Caco-2 (cell line): ENCODE measurements at regions not wholly inside any gene's neighbourhood (a gene's known extent, or its start where the extent isn't known, plus 50 kb on each side); places are given as distances from the start of the nearest gene placed in this dataset.

ENCODE experiments used
- BruUV-seq: library from RNA; stranded (reverse); fragments of 400-500 nt; replicated peaks from 2 replicates; lab custom pipeline; 2021; lab: Mats Ljungman, UMichigan
- CTCF ChIA-PET: fragments of 300-600 bp; sonication (Branson Sonifier 250); formaldehyde crosslinking; loops from one replicate; lab custom pipeline; 2022; ENCODE audit warnings: antibody characterized with exemption; lab: Charles Lee
- POLR2A ChIA-PET: fragments of 300-600 bp; sonication (Branson Sonifier 250); formaldehyde crosslinking; loops from one replicate; lab custom pipeline; 2022; ENCODE audit warnings: antibody characterized with exemption; lab: Charles Lee
- DNase-seq, 2 experiments: peaks; one replicate each; pipeline versions ENCODE4 v3.0.0 to v3.0.0-alpha.2; 2020 to 2022
- H3K27me3 ChIP-seq: replicated peaks from 2 replicates; pipeline ENCODE4 v1.6.0; 2011; ENCODE audit warnings: low read length; ENCODE audit not compliant: control insufficient read depth, insufficient read depth
- H3K36me3 ChIP-seq: 2 replicates; pipeline ENCODE4 v1.5.1; 2011; ENCODE audit warnings: low read length; ENCODE audit not compliant: control insufficient read depth, insufficient read depth
- H3K4me1 ChIP-seq: fragments of 250-450 bp; sonication (Bioruptor Pico); 2 replicates; pipeline ENCODE4 v1.5.1; 2020; ENCODE audit warnings: mild to moderate bottlenecking
- H3K4me3 ChIP-seq: 2 replicates; pipeline ENCODE4 v1.5.1; 2011; ENCODE audit warnings: low read depth, mild to moderate bottlenecking, control low read depth, low read length
- H3K9me3 ChIP-seq: fragments of 250-450 bp; sonication (Bioruptor Pico); 2 replicates; pipeline ENCODE4 v1.5.1; 2020; ENCODE audit warnings: mild to moderate bottlenecking, moderate library complexity
- H3K27ac Mint-ChIP-seq: one replicate; pipeline ENCODE4 v1.8.0; 2022; ENCODE audit warnings: mixed read lengths; ENCODE audit not compliant: unreplicated experiment
- H3K27me3 Mint-ChIP-seq: one replicate; pipeline ENCODE4 v1.8.0; 2022; ENCODE audit warnings: mixed read lengths; ENCODE audit not compliant: insufficient read depth, unreplicated experiment
- H3K36me3 Mint-ChIP-seq: one replicate; pipeline ENCODE4 v1.8.0; 2022; ENCODE audit warnings: mild to moderate bottlenecking, mixed read lengths; ENCODE audit not compliant: insufficient read depth, unreplicated experiment
- H3K4me1 Mint-ChIP-seq: one replicate; pipeline ENCODE4 v1.8.0; 2022; ENCODE audit warnings: low read depth, mixed read lengths; ENCODE audit not compliant: unreplicated experiment
- H3K4me3 Mint-ChIP-seq: one replicate; pipeline ENCODE4 v1.8.0; 2022; ENCODE audit warnings: mild to moderate bottlenecking, moderate library complexity, mixed read lengths; ENCODE audit not compliant: unreplicated experiment
- H3K9me3 Mint-ChIP-seq: one replicate; pipeline ENCODE4 v1.8.0; 2022; ENCODE audit warnings: mixed read lengths; ENCODE audit not compliant: unreplicated experiment
- CTCF ChIP-seq, 2 experiments: fragments of 200-600 bp in 1 of 2; IDR thresholded peaks; 1 replicate in 1 of 2; 2 replicates in 1 of 2; pipeline versions ENCODE4 v1.5.1 to v1.8.0; 2011 to 2022; ENCODE audit warnings: antibody characterized with exemption in 1 of 2, control low read depth in 1 of 2, inconsistent platforms in 1 of 2, low read depth in 1 of 2, low read length in 1 of 2, mild to moderate bottlenecking in 1 of 2, moderate library complexity in 1 of 2; ENCODE audit not compliant: insufficient read depth in 1 of 2, severe bottlenecking in 1 of 2, unreplicated experiment in 1 of 2
- intact Hi-C: fragments of 100-400 bp; cut with micrococcal nuclease; formaldehyde crosslinking; loops from one replicate; pipeline ENCODE4 v1.10.0; 2022; ENCODE audit not compliant: unreplicated experiment

GRCh38 chr13:109344552-109345157 is 441.7 kb downstream of the IRS2 start:
- Histone ChIP-seq H3K27me3 (no peaks in the 10 kb centered on the region), H3K9me3 (no peaks in the 10 kb centered on the region), H3K4me3 (no peak overlapping the region), H3K4me1 (no peaks in the 10 kb centered on the region), H3K36me3 (no peaks in the 10 kb centered on the region)
- Mint-ChIP-seq H3K9me3 (no peaks in the 10 kb centered on the region), H3K4me3 (no peak overlapping the region), H3K27ac (no peak overlapping the region), H3K36me3 (no peaks in the 10 kb centered on the region), H3K4me1 (peaks cover 16% of the 10 kb centered on the region), H3K27me3 (no peaks in the 10 kb centered on the region)
- BruUV-seq, result no TSS peak
- intact Hi-C loops, result no loop called here
- POLR2A ChIA-PET, result no interaction called here
- CTCF ChIA-PET, result no interaction called here
- no peak for DNase-seq
- no peak for TF ChIP-seq CTCF (IDR thresholded peaks at IDR 0.05; ENCODE audit: insufficient read depth in 1 of 2, low read depth in 1 of 2, low read length in 1 of 2, severe bottlenecking in 1 of 2, unreplicated experiment in 1 of 2)

GRCh38 chr13:109336730-109337129 is 449.7 kb downstream of the IRS2 start:
- BruUV-seq, result no TSS peak
- CTCF ChIA-PET, result no interaction called here
- no peaks in the 10 kb centered on the region for H3K27me3 ChIP-seq
- DNase-seq, result no peak
- no peak overlapping the region for H3K27ac Mint-ChIP-seq
- H3K36me3 ChIP-seq, result no peaks in the 10 kb centered on the region
- intact Hi-C loops, result no loop called here
- no peak for TF ChIP-seq CTCF (IDR thresholded peaks at IDR 0.05; ENCODE audit: insufficient read depth in 1 of 2, low read depth in 1 of 2, low read length in 1 of 2, severe bottlenecking in 1 of 2, unreplicated experiment in 1 of 2)
- H3K27me3 Mint-ChIP-seq, result no peaks in the 10 kb centered on the region
- H3K9me3 ChIP-seq, result no peaks in the 10 kb centered on the region
- peaks cover 8% of the 10 kb centered on the region for H3K4me1 Mint-ChIP-seq
- H3K4me3 Mint-ChIP-seq, result no peak overlapping the region
- POLR2A ChIA-PET, result interaction anchor here (0.6 kb wide), 1 partner anchor 328 kb away, joined by 7 read pairs; no protein-coding TSS in a partner anchor
- no peaks in the 10 kb centered on the region for H3K36me3 Mint-ChIP-seq
- H3K9me3 Mint-ChIP-seq, result no peaks in the 10 kb centered on the region
- no peak overlapping the region for H3K4me3 ChIP-seq
- peaks cover 6% of the 10 kb centered on the region; the same call in 1 of the 2 replicates for H3K4me1 ChIP-seq

GRCh38 chr13:109333893-109334651 is 452.3 kb downstream of the IRS2 start:
- Histone ChIP-seq H3K9me3 (no peaks in the 10 kb centered on the region), H3K4me1 (peaks cover 8% of the 10 kb centered on the region; the same call in 1 of the 2 replicates), H3K27me3 (no peaks in the 10 kb centered on the region), H3K4me3 (no peak overlapping the region), H3K36me3 (no peaks in the 10 kb centered on the region)
- no peak overlapping the region for H3K27ac Mint-ChIP-seq
- peaks cover 7% of the 10 kb centered on the region for H3K4me1 Mint-ChIP-seq
- no peaks in the 10 kb centered on the region for H3K9me3 Mint-ChIP-seq
- intact Hi-C loops, result no loop called here
- H3K4me3 Mint-ChIP-seq, result no peak overlapping the region
- H3K27me3 Mint-ChIP-seq, result no peaks in the 10 kb centered on the region
- DNase-seq, result no peak
- ChIA-PET POLR2A (no interaction called here), CTCF (no interaction called here)
- BruUV-seq, result no TSS peak
- TF ChIP-seq CTCF (IDR thresholded peaks at IDR 0.05; ENCODE audit: insufficient read depth in 1 of 2, low read depth in 1 of 2, low read length in 1 of 2, severe bottlenecking in 1 of 2, unreplicated experiment in 1 of 2), result no peak
- H3K36me3 Mint-ChIP-seq, result no peaks in the 10 kb centered on the region
